Ovary (tissue), 7 donors: ENCODE measurements at regions not wholly inside any gene's neighbourhood (a gene's known extent, or its start where the extent isn't known, plus 50 kb on each side); places are given as distances from the start of the nearest gene placed in this dataset.

ENCODE experiments used
- DNase-seq, 5 donors: peaks; one replicate each; pipeline ENCODE4 v3.0.0-alpha.2; 2019 to 2020
- H3K27ac ChIP-seq, 2 donors: fragments of 200-600 bp; one replicate each; pipeline versions ENCODE4 v1.5.1 to v1.8.0; 2019 to 2022
- H3K27me3 ChIP-seq: fragments of 200-600 bp; one replicate; pipeline ENCODE4 v1.8.0; 2022
- H3K36me3 ChIP-seq: fragments of 200-600 bp; sonication (generic); one replicate; pipeline ENCODE4 v1.5.1; 2019
- H3K4me1 ChIP-seq: one replicate; pipeline ENCODE4 v1.8.1; 2013; ENCODE audit warnings: mild to moderate bottlenecking, moderate library complexity; ENCODE audit not compliant: insufficient read depth
- H3K4me3 ChIP-seq: fragments of 200-600 bp; sonication (generic); one replicate; pipeline ENCODE4 v1.5.1; 2017
- H3K9me3 ChIP-seq, 2 donors: fragments of 200-600 bp in 1 of 2; sonication (generic) in 1 of 2; one replicate each; pipeline versions ENCODE4 v1.5.1 to v1.8.1; 2013 to 2019; ENCODE audit warnings: mild to moderate bottlenecking in 1 of 2, moderate library complexity in 1 of 2
- EP300 ChIP-seq: sonication (generic); formaldehyde crosslinking; IDR thresholded peaks from one replicate; pipeline ENCODE4 v1.6.1; 2017; ENCODE audit warnings: antibody characterized with exemption
- POLR2A ChIP-seq: fragments of 450-650 bp; IDR thresholded peaks from one replicate; pipeline ENCODE4 v1.6.1; 2017; ENCODE audit warnings: antibody characterized with exemption, mild to moderate bottlenecking, moderate library complexity
- WGBS, 3 donors: extraction: QIAGEN DNeasy Blood & Tissue Kit in 1 of 3; methylation state at CpG; one replicate each; pipeline versions ENCODE4 v1.1.5 to v1.1.7; 2013 to 2017; 5-methylcytosine and 5-hydroxymethylcytosine counted together
- intact Hi-C, 4 donors: fragments of 100-400 bp; cut with DNase I; formaldehyde crosslinking; loops; one replicate each; pipeline versions ENCODE4 v1.11.0 to v1.15.1; 2022 to 2023
- TF ChIP-seq, protein P1 (sequence below), 3 donors: fragments of 450-650 bp in 2 of 3; fragments of 200-600 bp in 1 of 3; IDR thresholded peaks; one replicate each; pipeline versions ENCODE4 v1.5.1 to v1.8.0; 2016 to 2022; ENCODE audit warnings: antibody characterized with exemption in 3 of 3, mild to moderate bottlenecking in 1 of 3
- donor health status: DM: no; HTN: no; CAD: no; lungs with moderate emphysema.
- donor health status: DM: no; HTN: no; CAD: no.
- donor health status: Bipolar disorder and iron deficiency.
- donor health status: DM: no; HTN: no; CAD: no.
- donor health status: DM: yes; HTN: yes; CAD: no.

DNA sequence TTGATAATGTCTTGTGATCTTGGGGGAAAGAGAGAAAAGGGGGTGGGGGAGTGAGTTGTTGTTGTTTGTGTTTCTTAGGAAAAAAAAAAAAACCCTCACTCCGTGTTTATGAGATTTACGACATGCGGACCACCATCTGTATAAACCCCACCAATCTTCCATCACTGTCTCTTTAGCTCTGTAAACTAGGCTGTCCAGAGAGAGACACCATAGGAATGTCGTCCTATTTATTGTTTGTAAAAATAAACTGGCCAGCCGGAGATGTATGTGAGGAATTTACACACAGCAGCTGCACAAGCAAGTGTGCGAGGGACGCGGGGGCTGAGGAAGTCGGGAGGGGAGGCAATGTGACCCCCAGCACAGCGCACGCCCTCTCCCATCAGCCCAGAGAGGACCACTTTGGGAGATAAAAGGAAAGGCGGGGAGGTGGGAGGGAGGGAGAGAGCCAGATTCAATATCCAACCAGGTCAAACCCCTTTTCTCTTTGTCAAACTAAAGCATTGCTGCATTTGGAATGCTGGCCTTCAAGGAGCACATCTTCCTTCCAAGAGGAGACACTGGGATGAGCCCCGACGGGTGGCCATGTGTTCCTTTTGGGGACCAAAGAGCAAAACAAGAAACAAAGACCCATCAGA, 136.2 kb upstream of the SALL1 start:
- intact Hi-C loops = no loop called here
- no peak overlapping the region for H3K27ac ChIP-seq
- H3K4me1 ChIP-seq = no peaks in the 10 kb centered on the region
- no peak overlapping the region for H3K4me3 ChIP-seq
- WGBS, 3 donors = 15 to 26% (median 16%) methylated on average over 14 of the region's 14 CpGs
- H3K9me3 ChIP-seq = no peaks in the 10 kb centered on the region
- H3K36me3 ChIP-seq = no peaks in the 10 kb centered on the region
- TF ChIP-seq EP300 (no peak), POLR2A (no peak)
- TF ChIP-seq, protein P1, sequence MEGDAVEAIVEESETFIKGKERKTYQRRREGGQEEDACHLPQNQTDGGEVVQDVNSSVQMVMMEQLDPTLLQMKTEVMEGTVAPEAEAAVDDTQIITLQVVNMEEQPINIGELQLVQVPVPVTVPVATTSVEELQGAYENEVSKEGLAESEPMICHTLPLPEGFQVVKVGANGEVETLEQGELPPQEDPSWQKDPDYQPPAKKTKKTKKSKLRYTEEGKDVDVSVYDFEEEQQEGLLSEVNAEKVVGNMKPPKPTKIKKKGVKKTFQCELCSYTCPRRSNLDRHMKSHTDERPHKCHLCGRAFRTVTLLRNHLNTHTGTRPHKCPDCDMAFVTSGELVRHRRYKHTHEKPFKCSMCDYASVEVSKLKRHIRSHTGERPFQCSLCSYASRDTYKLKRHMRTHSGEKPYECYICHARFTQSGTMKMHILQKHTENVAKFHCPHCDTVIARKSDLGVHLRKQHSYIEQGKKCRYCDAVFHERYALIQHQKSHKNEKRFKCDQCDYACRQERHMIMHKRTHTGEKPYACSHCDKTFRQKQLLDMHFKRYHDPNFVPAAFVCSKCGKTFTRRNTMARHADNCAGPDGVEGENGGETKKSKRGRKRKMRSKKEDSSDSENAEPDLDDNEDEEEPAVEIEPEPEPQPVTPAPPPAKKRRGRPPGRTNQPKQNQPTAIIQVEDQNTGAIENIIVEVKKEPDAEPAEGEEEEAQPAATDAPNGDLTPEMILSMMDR (IDR thresholded peaks at IDR 0.05) = no peak
- DNase-seq = no peak
- no peaks in the 10 kb centered on the region for H3K27me3 ChIP-seq

DNA sequence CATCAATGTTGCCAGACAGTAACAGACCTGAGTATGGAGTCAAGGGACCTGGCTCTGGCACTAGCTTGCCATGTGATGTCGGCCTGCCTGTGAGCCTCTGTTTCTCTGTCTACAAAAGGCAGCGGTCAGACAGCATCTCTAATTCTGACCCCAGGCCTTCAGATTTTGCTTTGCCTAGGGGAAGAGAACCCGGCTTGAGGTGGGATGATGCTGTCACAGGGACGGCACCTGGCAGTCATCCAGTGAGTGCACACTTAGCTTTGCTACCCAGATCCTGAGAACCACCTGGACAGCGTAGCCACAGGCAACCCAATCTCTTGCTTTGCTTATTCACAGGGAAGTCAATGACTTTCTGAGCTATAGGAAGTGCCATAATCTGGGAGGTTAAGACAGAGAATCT, 135.2 kb upstream of the SALL1 start:
- H3K9me3 ChIP-seq = no peaks in the 10 kb centered on the region
- WGBS, 3 donors = 86 to 95% (median 92%) methylated on average over 5 of the region's 5 CpGs
- no peak overlapping the region for H3K4me3 ChIP-seq
- TF ChIP-seq, protein P1 (IDR thresholded peaks at IDR 0.05) = no peak
- TF ChIP-seq EP300 (no peak), POLR2A (no peak)
- H3K4me1 ChIP-seq = no peaks in the 10 kb centered on the region
- H3K27ac ChIP-seq = no peak overlapping the region
- DNase-seq = no peak
- H3K36me3 ChIP-seq = no peaks in the 10 kb centered on the region
- no peaks in the 10 kb centered on the region for H3K27me3 ChIP-seq
- intact Hi-C loops = no loop called here

DNA sequence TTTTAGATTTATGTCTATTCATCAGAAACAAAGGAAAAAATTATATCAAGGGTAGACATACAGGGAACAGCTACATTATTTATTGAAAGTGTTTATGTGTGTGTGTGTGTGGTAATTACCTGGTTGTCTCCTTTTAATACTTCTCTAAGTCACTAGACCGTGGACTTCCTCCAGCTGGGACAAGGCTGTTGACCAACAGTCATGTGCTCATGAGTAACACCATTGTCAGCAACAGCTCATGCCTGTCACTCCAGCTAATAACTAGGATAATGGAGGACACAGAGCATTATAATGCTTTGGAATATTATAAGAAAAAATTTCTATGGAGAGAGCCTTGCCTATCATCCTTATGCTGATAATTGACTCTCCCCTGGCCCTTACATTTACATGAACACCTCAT, 125.3 kb upstream of the SALL1 start:
- WGBS, 3 donors = 84 to 93% (median 86%) methylated on average over 1 of the region's 1 CpG
- Histone ChIP-seq H3K27me3 (no peaks in the 10 kb centered on the region), H3K4me3 (no peak overlapping the region), H3K36me3 (no peaks in the 10 kb centered on the region), H3K4me1 (no peaks in the 10 kb centered on the region), H3K9me3 (no peaks in the 10 kb centered on the region), H3K27ac (no peak overlapping the region)
- TF ChIP-seq, protein P1 (IDR thresholded peaks at IDR 0.05) = no peak
- no peak for TF ChIP-seq EP300
- TF ChIP-seq POLR2A = no peak
- intact Hi-C loops = no loop called here
- no peak for DNase-seq

DNA sequence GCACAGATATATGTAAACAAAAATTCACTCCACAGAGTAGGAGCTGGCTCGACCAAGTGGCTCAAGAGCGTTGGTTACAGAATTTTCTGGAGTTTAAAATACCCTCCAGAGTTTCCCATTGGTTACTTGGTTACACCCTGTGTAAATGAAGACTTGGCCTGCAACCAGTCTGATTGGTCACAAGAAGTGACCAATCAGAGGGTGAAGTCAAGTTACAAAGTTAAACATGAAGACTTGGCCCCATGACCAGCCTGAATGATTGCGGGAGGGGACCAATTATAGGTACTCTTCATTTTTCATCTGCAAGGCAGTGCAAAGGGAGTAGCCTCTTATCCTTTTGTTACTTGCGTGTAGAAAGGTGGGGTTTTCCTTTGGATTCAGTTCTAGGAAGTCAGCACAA, 121.3 kb upstream of the SALL1 start:
- no peaks in the 10 kb centered on the region for H3K9me3 ChIP-seq
- no peak overlapping the region for H3K27ac ChIP-seq
- no peaks in the 10 kb centered on the region for H3K4me1 ChIP-seq
- DNase-seq = no peak
- TF ChIP-seq POLR2A (no peak), EP300 (no peak)
- TF ChIP-seq, protein P1 (IDR thresholded peaks at IDR 0.05) = no peak
- H3K4me3 ChIP-seq = no peak overlapping the region
- no peaks in the 10 kb centered on the region for H3K27me3 ChIP-seq
- H3K36me3 ChIP-seq = no peaks in the 10 kb centered on the region
- intact Hi-C loops = no loop called here
- 84 to 90% (median 88%) methylated on average over 4 of the region's 4 CpGs for WGBS, 3 donors
